Testis (tissue), 2 donors: ENCODE measurements at regions not wholly inside any gene's neighbourhood (a gene's known extent, or its start where the extent isn't known, plus 50 kb on each side); places are given as distances from the start of the nearest gene placed in this dataset.

Experiments
- DNase-seq: peaks from one replicate; pipeline ENCODE4 v3.0.0-alpha.2; 2019
- H3K27ac ChIP-seq, 2 donors: fragments of 200-600 bp; sonication (generic); one replicate each; pipeline ENCODE4 v1.5.1; 2019
- H3K27me3 ChIP-seq: fragments of 200-600 bp; sonication (generic); one replicate; pipeline ENCODE4 v1.5.1; 2019
- H3K36me3 ChIP-seq: fragments of 200-600 bp; sonication (generic); one replicate; pipeline ENCODE4 v1.5.1; 2017; ENCODE audit warnings: low read depth; ENCODE audit errors: missing control alignments
- H3K4me1 ChIP-seq: fragments of 200-600 bp; sonication (generic); one replicate; pipeline ENCODE4 v1.5.1; 2019
- H3K4me3 ChIP-seq, 2 donors: fragments of 200-600 bp; sonication (generic); one replicate each; pipeline ENCODE4 v1.5.1; 2017 to 2019
- H3K9me3 ChIP-seq: fragments of 200-600 bp; sonication (generic); one replicate; pipeline ENCODE4 v1.5.1; 2017
- CTCF ChIP-seq, 3 experiments: fragments of 450-650 bp in 2 of 3; fragments of 200-600 bp in 1 of 3; sonication (generic) in 1 of 3; IDR thresholded peaks; one replicate each; pipeline ENCODE4 v1.5.1; 2016 to 2019; ENCODE audit warnings: antibody characterized with exemption in 3 of 3, mild to moderate bottlenecking in 2 of 3, moderate library complexity in 1 of 3
- POLR2A ChIP-seq: fragments of 450-650 bp; IDR thresholded peaks from one replicate; pipeline ENCODE4 v1.6.1; 2017; ENCODE audit warnings: antibody characterized with exemption, mild to moderate bottlenecking, moderate library complexity
- WGBS, 2 donors: methylation state at CpG; one replicate each; pipeline ENCODE4 v1.1.5; 2018; 5-methylcytosine and 5-hydroxymethylcytosine counted together
- intact Hi-C: fragments of 100-400 bp; cut with DNase I; formaldehyde crosslinking; loops from one replicate; pipeline ENCODE4 v1.15.1; 2023; ENCODE audit warnings: low total_unique reads

GRCh38 chr15:96035635-96036034 is 294.9 kb upstream of the NR2F2 start:
- whole genome bisulfite sequencing, 2 donors: 79 to 82% methylated on average over 5 of the region's 5 CpGs
- no peaks in the 10 kb centered on the region for H3K9me3 ChIP-seq
- intact Hi-C loops: no loop called here

GRCh38 chr15:96037584-96037983 is 292.9 kb upstream of the NR2F2 start:
- no peak overlapping the region for H3K27ac ChIP-seq
- no peaks in the 10 kb centered on the region for H3K27me3 ChIP-seq
- H3K4me1 ChIP-seq: no peaks in the 10 kb centered on the region
- no peak overlapping the region for H3K4me3 ChIP-seq
- H3K9me3 ChIP-seq: no peaks in the 10 kb centered on the region
- H3K36me3 ChIP-seq: no peaks in the 10 kb centered on the region
- TF ChIP-seq POLR2A (no peak), CTCF (IDR thresholded peaks at IDR 0.05) (no peak)
- no peak for DNase-seq
- intact Hi-C loops: no loop called here
- 79 to 92% methylated on average over 4 of the region's 4 CpGs for WGBS, 2 donors

More at GRCh38 chr15:96035635-96036034, 294.9 kb upstream of the NR2F2 start:
- Histone ChIP-seq H3K4me1 (no peaks in the 10 kb centered on the region), H3K27me3 (no peaks in the 10 kb centered on the region), H3K36me3 (no peaks in the 10 kb centered on the region), H3K4me3 (no peak overlapping the region), H3K27ac (no peak overlapping the region)
- TF ChIP-seq POLR2A (no peak), CTCF (IDR thresholded peaks at IDR 0.05) (no peak)
- no peak for DNase-seq

GRCh38 chr15:96038131-96038530 is 292.4 kb upstream of the NR2F2 start:
- 49 to 81% methylated on average over 1 of the region's 1 CpG for WGBS, 2 donors
- Histone ChIP-seq H3K27me3 (no peaks in the 10 kb centered on the region), H3K4me1 (no peaks in the 10 kb centered on the region), H3K9me3 (no peaks in the 10 kb centered on the region), H3K27ac (no peak overlapping the region), H3K36me3 (no peaks in the 10 kb centered on the region), H3K4me3 (no peak overlapping the region)
- DNase-seq: no peak
- TF ChIP-seq POLR2A: no peak
- TF ChIP-seq CTCF (IDR thresholded peaks at IDR 0.05): no peak
- intact Hi-C loops: no loop called here

GRCh38 chr15:96038650-96039049 is 291.9 kb upstream of the NR2F2 start:
- Histone ChIP-seq H3K9me3 (no peaks in the 10 kb centered on the region), H3K27me3 (no peaks in the 10 kb centered on the region), H3K27ac (no peak overlapping the region), H3K4me1 (no peaks in the 10 kb centered on the region), H3K36me3 (no peaks in the 10 kb centered on the region), H3K4me3 (no peak overlapping the region)
- 85 to 90% methylated on average over 5 of the region's 5 CpGs for WGBS, 2 donors
- intact Hi-C loops: no loop called here
- TF ChIP-seq CTCF (IDR thresholded peaks at IDR 0.05) (no peak), POLR2A (no peak)
- no peak for DNase-seq

- WGBS, 2 donors: 80 to 83% methylated on average over 3 of the region's 3 CpGs
- DNase-seq: no peak
- TF ChIP-seq POLR2A: no peak
- H3K27ac ChIP-seq: no peak overlapping the region
- H3K4me1 ChIP-seq: no peaks in the 10 kb centered on the region
- no peaks in the 10 kb centered on the region for H3K27me3 ChIP-seq
- H3K9me3 ChIP-seq: no peaks in the 10 kb centered on the region
- no peaks in the 10 kb centered on the region for H3K36me3 ChIP-seq
- H3K4me3 ChIP-seq: no peak overlapping the region
- intact Hi-C loops: no loop called here
Measured at GRCh38 chr15:96041982-96042733, 288.3 kb upstream of the NR2F2 start.
